ENCODE measurements at regions not wholly inside any gene's neighbourhood (a gene's known extent, or its start where the extent isn't known, plus 50 kb on each side); places are given as distances from the start of the nearest gene placed in this dataset.

DNA sequence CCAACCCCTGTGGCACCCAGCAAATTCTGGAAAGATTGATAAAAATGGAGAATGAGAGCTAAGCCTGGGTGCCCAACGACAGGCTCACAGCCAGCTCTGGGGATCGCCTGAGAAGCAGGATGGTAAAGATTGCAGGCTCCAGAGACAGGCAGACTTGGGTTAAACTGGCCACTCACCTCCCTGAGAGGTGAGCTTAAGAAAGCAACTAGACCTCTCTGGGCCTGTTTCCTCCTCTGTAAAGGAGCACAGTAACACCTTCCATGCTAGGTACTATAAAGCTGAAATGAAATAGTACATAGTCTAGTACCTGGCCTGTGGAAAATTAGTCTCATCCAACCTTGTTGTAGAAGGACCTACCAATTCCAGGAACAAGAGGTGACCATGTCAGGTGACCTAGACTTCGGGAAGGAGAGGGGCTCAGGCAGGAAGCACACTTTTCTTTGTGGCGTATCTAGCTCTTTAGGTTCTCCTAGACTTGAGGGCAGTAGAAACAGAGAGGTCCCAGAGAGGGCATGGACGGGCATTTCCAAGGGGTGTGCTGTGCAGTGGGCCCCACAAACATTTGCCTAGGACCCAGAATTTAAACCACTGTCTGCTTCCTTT is 142.8 kb upstream of the MYLIP start:
- DNase-seq (ENCODE audit: low read depth in 1 of 2, low spot score in 1 of 2), result no peak
- no peaks in the 10 kb centered on the region for H3K27me3 ChIP-seq (ENCODE audit: insufficient read depth, poor library complexity, severe bottlenecking)
- H3K4me3 ChIP-seq (replicated peaks; ENCODE audit: insufficient read depth, low read length), result no peak overlapping the region
- TF ChIP-seq, protein P1, sequence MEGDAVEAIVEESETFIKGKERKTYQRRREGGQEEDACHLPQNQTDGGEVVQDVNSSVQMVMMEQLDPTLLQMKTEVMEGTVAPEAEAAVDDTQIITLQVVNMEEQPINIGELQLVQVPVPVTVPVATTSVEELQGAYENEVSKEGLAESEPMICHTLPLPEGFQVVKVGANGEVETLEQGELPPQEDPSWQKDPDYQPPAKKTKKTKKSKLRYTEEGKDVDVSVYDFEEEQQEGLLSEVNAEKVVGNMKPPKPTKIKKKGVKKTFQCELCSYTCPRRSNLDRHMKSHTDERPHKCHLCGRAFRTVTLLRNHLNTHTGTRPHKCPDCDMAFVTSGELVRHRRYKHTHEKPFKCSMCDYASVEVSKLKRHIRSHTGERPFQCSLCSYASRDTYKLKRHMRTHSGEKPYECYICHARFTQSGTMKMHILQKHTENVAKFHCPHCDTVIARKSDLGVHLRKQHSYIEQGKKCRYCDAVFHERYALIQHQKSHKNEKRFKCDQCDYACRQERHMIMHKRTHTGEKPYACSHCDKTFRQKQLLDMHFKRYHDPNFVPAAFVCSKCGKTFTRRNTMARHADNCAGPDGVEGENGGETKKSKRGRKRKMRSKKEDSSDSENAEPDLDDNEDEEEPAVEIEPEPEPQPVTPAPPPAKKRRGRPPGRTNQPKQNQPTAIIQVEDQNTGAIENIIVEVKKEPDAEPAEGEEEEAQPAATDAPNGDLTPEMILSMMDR (IDR thresholded peaks at IDR 0.05; ENCODE audit: insufficient read depth, low read length), result no peak
- no peak for TF ChIP-seq SPI1 (IDR thresholded peaks at IDR 0.05; ENCODE audit: borderline replicate concordance, low read depth)
- TF ChIP-seq GABPA (IDR thresholded peaks at IDR 0.05; ENCODE audit: low read depth), result no peak
- TF ChIP-seq POLR2AphosphoS5 (IDR thresholded peaks at IDR 0.05; ENCODE audit: low read depth), result no peak
- TF ChIP-seq REST (IDR thresholded peaks at IDR 0.05; ENCODE audit: insufficient replicate concordance, low read depth), result no peak
- no peak overlapping the region for H3K27ac ChIP-seq (replicated peaks)

- H3K27ac ChIP-seq (replicated peaks), result no peak overlapping the region
- no peak for DNase-seq (ENCODE audit: low read depth in 1 of 2, low spot score in 1 of 2)
- TF ChIP-seq GABPA (IDR thresholded peaks at IDR 0.05; ENCODE audit: low read depth), result no peak
- TF ChIP-seq, protein P1 (IDR thresholded peaks at IDR 0.05; ENCODE audit: insufficient read depth, low read length), result no peak
- no peak for TF ChIP-seq POLR2AphosphoS5 (IDR thresholded peaks at IDR 0.05; ENCODE audit: low read depth)
- TF ChIP-seq SPI1 (IDR thresholded peaks at IDR 0.05; ENCODE audit: borderline replicate concordance, low read depth), result no peak
- TF ChIP-seq REST (IDR thresholded peaks at IDR 0.05; ENCODE audit: insufficient replicate concordance, low read depth), result no peak
- no peaks in the 10 kb centered on the region for H3K27me3 ChIP-seq (ENCODE audit: insufficient read depth, poor library complexity, severe bottlenecking)
- no peak overlapping the region for H3K4me3 ChIP-seq (replicated peaks; ENCODE audit: insufficient read depth, low read length)
These were observed 143.4 kb upstream of the MYLIP start for GRCh38 chr6:15985379-15985959.

DNA sequence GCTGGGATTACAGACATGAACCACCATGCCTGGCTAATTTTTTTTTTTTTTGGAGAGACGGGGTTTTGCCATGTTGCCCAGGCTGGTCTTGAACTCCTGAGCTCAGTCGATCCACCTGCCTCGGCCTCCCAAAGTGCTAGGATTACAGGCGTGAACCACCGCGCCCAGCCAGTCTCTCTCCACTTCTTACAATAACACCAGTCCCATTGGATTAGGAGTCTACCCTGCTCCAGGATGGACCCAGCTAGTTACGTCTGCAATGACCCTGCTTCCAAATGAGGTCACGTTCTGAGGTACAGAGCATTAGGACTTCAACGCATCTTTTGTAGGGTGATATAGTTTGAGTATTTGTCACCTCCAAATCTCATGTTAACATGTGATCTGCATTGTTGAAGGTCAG is 146.9 kb upstream of the MYLIP start:
- no peak for TF ChIP-seq POLR2AphosphoS5 (IDR thresholded peaks at IDR 0.05; ENCODE audit: low read depth)
- TF ChIP-seq, protein P1 (IDR thresholded peaks at IDR 0.05; ENCODE audit: insufficient read depth, low read length), result no peak
- no peak for TF ChIP-seq SPI1 (IDR thresholded peaks at IDR 0.05; ENCODE audit: borderline replicate concordance, low read depth)
- TF ChIP-seq REST (IDR thresholded peaks at IDR 0.05; ENCODE audit: insufficient replicate concordance, low read depth), result no peak
- no peak for TF ChIP-seq GABPA (IDR thresholded peaks at IDR 0.05; ENCODE audit: low read depth)
- Histone ChIP-seq H3K27ac (replicated peaks) (no peak overlapping the region), H3K27me3 (ENCODE audit: insufficient read depth, poor library complexity, severe bottlenecking) (no peaks in the 10 kb centered on the region)

More for the DNA sequence above, 146.9 kb upstream of the MYLIP start:
- no peak overlapping the region for H3K4me3 ChIP-seq (replicated peaks; ENCODE audit: insufficient read depth, low read length)
- DNase-seq (ENCODE audit: low read depth in 1 of 2, low spot score in 1 of 2), result no peak

Measured in HL-60 (cell line).